ENCODE measurements at regions not wholly inside any gene's neighbourhood (a gene's known extent, or its start where the extent isn't known, plus 50 kb on each side); places are given as distances from the start of the nearest gene placed in this dataset.

GRCh38 chr13:107347641-107348369 is 779.9 kb upstream of the ARGLU1 start:
- no peaks in the 10 kb centered on the region for H3K36me3 ChIP-seq (ENCODE audit: control insufficient read depth, insufficient read depth, low read length)
- DNase-seq (ENCODE audit: extremely low read depth, insufficient read length) = no peak
- no peak for TF ChIP-seq CTCF (IDR thresholded peaks at IDR 0.05; ENCODE audit: insufficient read depth, low read length, poor library complexity, severe bottlenecking)
- no peak overlapping the region for H3K4me3 ChIP-seq (replicated peaks; ENCODE audit: low read depth, low read length)
- H3K27me3 ChIP-seq (replicated peaks; ENCODE audit: control insufficient read depth, insufficient read depth, low read length) = no peaks in the 10 kb centered on the region

GRCh38 chr13:107342747-107343146 is 774.8 kb upstream of the ARGLU1 start:
- H3K27me3 ChIP-seq (replicated peaks; ENCODE audit: control insufficient read depth, insufficient read depth, low read length) = no peaks in the 10 kb centered on the region
- H3K4me3 ChIP-seq (replicated peaks; ENCODE audit: low read depth, low read length) = no peak overlapping the region
- H3K36me3 ChIP-seq (ENCODE audit: control insufficient read depth, insufficient read depth, low read length) = no peaks in the 10 kb centered on the region
- TF ChIP-seq CTCF (IDR thresholded peaks at IDR 0.05; ENCODE audit: insufficient read depth, low read length, poor library complexity, severe bottlenecking) = no peak
- no peak for DNase-seq (ENCODE audit: extremely low read depth, insufficient read length)

- Histone ChIP-seq H3K27me3 (replicated peaks; ENCODE audit: control insufficient read depth, insufficient read depth, low read length) (no peaks in the 10 kb centered on the region), H3K4me3 (replicated peaks; ENCODE audit: low read depth, low read length) (no peak overlapping the region), H3K36me3 (ENCODE audit: control insufficient read depth, insufficient read depth, low read length) (no peaks in the 10 kb centered on the region)
- no peak for TF ChIP-seq CTCF (IDR thresholded peaks at IDR 0.05; ENCODE audit: insufficient read depth, low read length, poor library complexity, severe bottlenecking)
- no peak for DNase-seq (ENCODE audit: extremely low read depth, insufficient read length)
These were observed 771.3 kb upstream of the ARGLU1 start for GRCh38 chr13:107339209-107339608.

GRCh38 chr13:107332188-107332587 is 764.3 kb upstream of the ARGLU1 start:
- no peaks in the 10 kb centered on the region for H3K36me3 ChIP-seq (ENCODE audit: control insufficient read depth, insufficient read depth, low read length)
- TF ChIP-seq CTCF (IDR thresholded peaks at IDR 0.05; ENCODE audit: insufficient read depth, low read length, poor library complexity, severe bottlenecking) = no peak
- H3K27me3 ChIP-seq (replicated peaks; ENCODE audit: control insufficient read depth, insufficient read depth, low read length) = no peaks in the 10 kb centered on the region
- no peak overlapping the region for H3K4me3 ChIP-seq (replicated peaks; ENCODE audit: low read depth, low read length)
- no peak for DNase-seq (ENCODE audit: extremely low read depth, insufficient read length)

GRCh38 chr13:107331359-107331758 is 763.4 kb upstream of the ARGLU1 start:
- DNase-seq (ENCODE audit: extremely low read depth, insufficient read length) = no peak
- H3K4me3 ChIP-seq (replicated peaks; ENCODE audit: low read depth, low read length) = no peak overlapping the region
- no peaks in the 10 kb centered on the region for H3K36me3 ChIP-seq (ENCODE audit: control insufficient read depth, insufficient read depth, low read length)
- no peak for TF ChIP-seq CTCF (IDR thresholded peaks at IDR 0.05; ENCODE audit: insufficient read depth, low read length, poor library complexity, severe bottlenecking)
- H3K27me3 ChIP-seq (replicated peaks; ENCODE audit: control insufficient read depth, insufficient read depth, low read length) = no peaks in the 10 kb centered on the region

GRCh38 chr13:107330484-107330883 is 762.5 kb upstream of the ARGLU1 start:
- TF ChIP-seq CTCF (IDR thresholded peaks at IDR 0.05; ENCODE audit: insufficient read depth, low read length, poor library complexity, severe bottlenecking) = no peak
- Histone ChIP-seq H3K36me3 (ENCODE audit: control insufficient read depth, insufficient read depth, low read length) (no peaks in the 10 kb centered on the region), H3K27me3 (replicated peaks; ENCODE audit: control insufficient read depth, insufficient read depth, low read length) (no peaks in the 10 kb centered on the region), H3K4me3 (replicated peaks; ENCODE audit: low read depth, low read length) (no peak overlapping the region)
- no peak for DNase-seq (ENCODE audit: extremely low read depth, insufficient read length)
